ENCODE measurements at regions not wholly inside any gene's neighbourhood (a gene's known extent, or its start where the extent isn't known, plus 50 kb on each side); places are given as distances from the start of the nearest gene placed in this dataset.

GRCh38 chr2:59307196-59307595 lies 1066.1 kb upstream of the FANCL start:
- TF ChIP-seq CTCF (IDR thresholded peaks at IDR 0.05) (no peak), POLR2A (IDR thresholded peaks at IDR 0.05) (no peak)
